ENCODE measurements at regions not wholly inside any gene's neighbourhood (a gene's known extent, or its start where the extent isn't known, plus 50 kb on each side); places are given as distances from the start of the nearest gene placed in this dataset.

DNA sequence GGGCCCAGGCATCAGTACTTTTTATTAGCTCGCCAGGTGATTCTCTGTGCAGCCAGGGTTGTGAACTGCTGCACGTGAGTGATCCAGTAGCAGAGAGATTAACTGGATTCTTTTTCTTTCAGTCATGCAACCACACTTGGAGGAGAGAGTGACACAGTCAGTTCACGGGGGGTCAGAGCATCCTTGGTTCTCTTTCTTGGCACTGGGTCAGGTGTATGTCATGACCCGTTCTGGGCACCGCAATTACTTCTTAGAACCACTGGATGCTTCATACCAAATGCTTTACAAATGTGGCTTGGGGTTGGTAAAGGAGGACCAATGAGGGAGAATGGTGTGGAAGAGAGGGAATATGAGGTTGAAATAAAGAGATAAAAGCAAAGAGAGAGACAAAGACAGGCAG is 368.7 kb downstream of the MLLT3 start:
- no peak for DNase-seq (ENCODE audit: low spot score in 2 of 2)
- Histone ChIP-seq H3K4me3 (no peak overlapping the region), H3K36me3 (no peaks in the 10 kb centered on the region), H3K4me1 (no peaks in the 10 kb centered on the region), H3K27me3 (no peaks in the 10 kb centered on the region), H3K9me3 (no peaks in the 10 kb centered on the region), H3K27ac (no peak overlapping the region)
- TF ChIP-seq, protein P1, sequence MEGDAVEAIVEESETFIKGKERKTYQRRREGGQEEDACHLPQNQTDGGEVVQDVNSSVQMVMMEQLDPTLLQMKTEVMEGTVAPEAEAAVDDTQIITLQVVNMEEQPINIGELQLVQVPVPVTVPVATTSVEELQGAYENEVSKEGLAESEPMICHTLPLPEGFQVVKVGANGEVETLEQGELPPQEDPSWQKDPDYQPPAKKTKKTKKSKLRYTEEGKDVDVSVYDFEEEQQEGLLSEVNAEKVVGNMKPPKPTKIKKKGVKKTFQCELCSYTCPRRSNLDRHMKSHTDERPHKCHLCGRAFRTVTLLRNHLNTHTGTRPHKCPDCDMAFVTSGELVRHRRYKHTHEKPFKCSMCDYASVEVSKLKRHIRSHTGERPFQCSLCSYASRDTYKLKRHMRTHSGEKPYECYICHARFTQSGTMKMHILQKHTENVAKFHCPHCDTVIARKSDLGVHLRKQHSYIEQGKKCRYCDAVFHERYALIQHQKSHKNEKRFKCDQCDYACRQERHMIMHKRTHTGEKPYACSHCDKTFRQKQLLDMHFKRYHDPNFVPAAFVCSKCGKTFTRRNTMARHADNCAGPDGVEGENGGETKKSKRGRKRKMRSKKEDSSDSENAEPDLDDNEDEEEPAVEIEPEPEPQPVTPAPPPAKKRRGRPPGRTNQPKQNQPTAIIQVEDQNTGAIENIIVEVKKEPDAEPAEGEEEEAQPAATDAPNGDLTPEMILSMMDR (IDR thresholded peaks at IDR 0.05): no peak
- no peak for TF ChIP-seq POLR2A (IDR thresholded peaks at IDR 0.05)
- TF ChIP-seq EP300 (IDR thresholded peaks at IDR 0.05): no peak
- no peak for TF ChIP-seq POLR2AphosphoS5 (IDR thresholded peaks at IDR 0.05)
- WGBS: 73% methylated on average over 5 of the region's 5 CpGs

DNA sequence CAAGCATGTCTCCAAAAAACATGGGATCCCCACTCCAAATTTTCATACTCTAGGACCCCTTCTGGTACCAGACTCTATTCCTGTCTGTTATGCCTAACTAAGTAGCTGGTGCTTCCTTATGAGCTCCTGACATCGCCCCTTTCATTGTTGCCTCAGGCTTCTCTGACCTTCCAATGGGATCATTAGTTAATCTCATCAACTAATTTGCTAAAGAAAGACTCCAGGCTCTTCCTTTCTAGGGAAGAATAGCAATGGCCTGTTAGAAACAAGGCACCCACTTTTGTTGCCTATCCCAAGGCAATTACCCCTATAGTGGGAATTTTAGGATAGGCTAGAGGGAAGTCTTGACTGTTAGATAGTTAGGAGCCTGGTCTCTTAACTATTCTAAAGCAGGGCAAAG is 369.5 kb downstream of the MLLT3 start:
- Histone ChIP-seq H3K27me3 (no peaks in the 10 kb centered on the region), H3K9me3 (no peaks in the 10 kb centered on the region), H3K36me3 (no peaks in the 10 kb centered on the region), H3K4me3 (no peak overlapping the region), H3K4me1 (no peaks in the 10 kb centered on the region), H3K27ac (no peak overlapping the region)
- 77% methylated on average over 1 of the region's 1 CpG for WGBS
- TF ChIP-seq POLR2AphosphoS5 (IDR thresholded peaks at IDR 0.05) (no peak), POLR2A (IDR thresholded peaks at IDR 0.05) (no peak), EP300 (IDR thresholded peaks at IDR 0.05) (no peak)
- TF ChIP-seq, protein P1 (IDR thresholded peaks at IDR 0.05): no peak
- DNase-seq (ENCODE audit: low spot score in 2 of 2): no peak

GRCh38 chr9:20250791-20251190 is 371.5 kb downstream of the MLLT3 start:
- Histone ChIP-seq H3K4me3 (no peak overlapping the region), H3K36me3 (no peaks in the 10 kb centered on the region), H3K27ac (no peak overlapping the region), H3K9me3 (no peaks in the 10 kb centered on the region), H3K27me3 (no peaks in the 10 kb centered on the region), H3K4me1 (no peaks in the 10 kb centered on the region)
- DNase-seq (ENCODE audit: low spot score in 2 of 2): no peak
- TF ChIP-seq, protein P1 (IDR thresholded peaks at IDR 0.05): no peak
- TF ChIP-seq EP300 (IDR thresholded peaks at IDR 0.05) (no peak), POLR2A (IDR thresholded peaks at IDR 0.05) (no peak), POLR2AphosphoS5 (IDR thresholded peaks at IDR 0.05) (no peak)
- 92% methylated on average over 6 of the region's 6 CpGs for whole genome bisulfite sequencing

DNA sequence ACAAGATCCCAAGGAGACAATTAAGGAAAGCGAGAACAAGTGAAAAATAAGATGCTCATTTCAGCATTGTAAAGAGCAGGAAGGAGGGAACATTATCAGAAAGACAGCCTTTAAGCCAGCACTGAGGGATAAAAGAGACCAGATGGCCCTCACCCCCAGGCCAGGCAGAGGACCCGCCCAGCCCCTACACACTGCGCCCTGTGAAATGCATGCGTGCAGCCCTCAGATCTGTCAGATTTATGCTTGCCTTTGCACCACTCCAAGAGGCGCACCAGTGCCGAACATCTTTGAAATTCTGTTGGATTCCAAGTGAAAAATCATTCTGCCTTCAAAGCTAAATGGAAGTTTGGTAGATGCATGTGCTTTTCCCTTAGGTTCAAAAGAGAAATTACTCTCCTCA is 378.0 kb downstream of the MLLT3 start:
- Histone ChIP-seq H3K36me3 (no peaks in the 10 kb centered on the region), H3K27ac (no peak overlapping the region), H3K4me3 (no peak overlapping the region), H3K9me3 (no peaks in the 10 kb centered on the region), H3K4me1 (no peaks in the 10 kb centered on the region), H3K27me3 (no peaks in the 10 kb centered on the region)
- 64% methylated on average over 6 of the region's 6 CpGs for WGBS
- DNase-seq (ENCODE audit: low spot score in 2 of 2): no peak
- TF ChIP-seq EP300 (IDR thresholded peaks at IDR 0.05) (no peak), POLR2A (IDR thresholded peaks at IDR 0.05) (no peak), POLR2AphosphoS5 (IDR thresholded peaks at IDR 0.05) (no peak)
- TF ChIP-seq, protein P1 (IDR thresholded peaks at IDR 0.05): no peak

GRCh38 chr9:20243841-20244240 is 378.5 kb downstream of the MLLT3 start:
- WGBS: 51% methylated on average over 6 of the region's 6 CpGs
- no peaks in the 10 kb centered on the region for H3K9me3 ChIP-seq
- no peaks in the 10 kb centered on the region for H3K36me3 ChIP-seq
- no peaks in the 10 kb centered on the region for H3K27me3 ChIP-seq
- no peak overlapping the region for H3K4me3 ChIP-seq
- no peaks in the 10 kb centered on the region for H3K4me1 ChIP-seq
- DNase-seq (ENCODE audit: low spot score in 2 of 2): no peak
- TF ChIP-seq POLR2A (IDR thresholded peaks at IDR 0.05) (no peak), POLR2AphosphoS5 (IDR thresholded peaks at IDR 0.05) (no peak), EP300 (IDR thresholded peaks at IDR 0.05) (no peak)
- TF ChIP-seq, protein P1 (IDR thresholded peaks at IDR 0.05): no peak
- no peak overlapping the region for H3K27ac ChIP-seq

All from suprapubic skin (tissue), 4 donors.